Osteoblast (primary cell): ENCODE measurements at regions not wholly inside any gene's neighbourhood (a gene's known extent, or its start where the extent isn't known, plus 50 kb on each side); places are given as distances from the start of the nearest gene placed in this dataset.

Experiments
- DNase-seq: peaks from one replicate; pipeline ENCODE4 v3.0.0; 2011; ENCODE audit warnings: low spot score, mixed read lengths; ENCODE audit not compliant: insufficient read length; ENCODE audit errors: missing footprints
- H2AFZ ChIP-seq: 2 replicates; pipeline ENCODE4 v1.6.0; 2011; ENCODE audit warnings: mild to moderate bottlenecking, low read length
- H3K27ac ChIP-seq: 2 replicates; pipeline ENCODE4 v1.5.1; 2011; ENCODE audit warnings: mild to moderate bottlenecking, low read depth, low read length, moderate library complexity
- H3K27me3 ChIP-seq: 2 replicates; pipeline ENCODE4 v1.6.0; 2012; ENCODE audit warnings: mild to moderate bottlenecking, control low read depth, inconsistent platforms, low read length, moderate library complexity; ENCODE audit not compliant: insufficient read depth
- H3K36me3 ChIP-seq: 2 replicates; pipeline ENCODE4 v1.5.1; 2011; ENCODE audit warnings: mild to moderate bottlenecking, low read length, control low read depth, moderate library complexity; ENCODE audit not compliant: insufficient read depth
- H3K4me1 ChIP-seq: 2 replicates; pipeline ENCODE4 v1.5.1; 2011; ENCODE audit warnings: mild to moderate bottlenecking, low read length, control low read depth, moderate library complexity; ENCODE audit not compliant: insufficient read depth
- H3K4me2 ChIP-seq: 2 replicates; pipeline ENCODE4 v1.6.0; 2011; ENCODE audit warnings: mild to moderate bottlenecking, low read length; ENCODE audit not compliant: insufficient read depth
- H3K4me3 ChIP-seq: fragments of 200-600 bp; sonication (generic); 3 replicates; pipeline ENCODE4 v1.5.1; 2012; ENCODE audit warnings: mild to moderate bottlenecking, low read length, inconsistent platforms; ENCODE audit not compliant: insufficient read depth
- H3K79me2 ChIP-seq: 2 replicates; pipeline ENCODE4 v1.6.0; 2012; ENCODE audit warnings: mild to moderate bottlenecking, low read length, control low read depth, inconsistent platforms; ENCODE audit not compliant: insufficient read depth
- H3K9me3 ChIP-seq: 2 replicates; pipeline ENCODE4 v1.5.1; 2011; ENCODE audit warnings: low read depth, low read length, control low read depth
- H4K20me1 ChIP-seq: 2 replicates; pipeline ENCODE4 v1.6.0; 2012; ENCODE audit warnings: mild to moderate bottlenecking, low read length, control low read depth; ENCODE audit not compliant: insufficient read depth
- TF ChIP-seq, protein P1 (sequence below): IDR thresholded peaks from 2 replicates; pipeline ENCODE4 v1.5.1; 2011; ENCODE audit warnings: mild to moderate bottlenecking, low read depth, low read length, moderate library complexity; ENCODE audit errors: extremely low read depth

- H3K79me2 ChIP-seq = no peaks in the 10 kb centered on the region
- no peaks in the 10 kb centered on the region for H3K36me3 ChIP-seq
- peaks cover 35% of the 10 kb centered on the region for H3K27me3 ChIP-seq
- no peak overlapping the region for H2AFZ ChIP-seq
- H3K27ac ChIP-seq = no peak overlapping the region
- no peak overlapping the region for H3K4me3 ChIP-seq
- DNase-seq = peak; percentile 36
- H3K4me1 ChIP-seq = peaks cover 2% of the 10 kb centered on the region
- H4K20me1 ChIP-seq = no peaks in the 10 kb centered on the region
- TF ChIP-seq, protein P1, sequence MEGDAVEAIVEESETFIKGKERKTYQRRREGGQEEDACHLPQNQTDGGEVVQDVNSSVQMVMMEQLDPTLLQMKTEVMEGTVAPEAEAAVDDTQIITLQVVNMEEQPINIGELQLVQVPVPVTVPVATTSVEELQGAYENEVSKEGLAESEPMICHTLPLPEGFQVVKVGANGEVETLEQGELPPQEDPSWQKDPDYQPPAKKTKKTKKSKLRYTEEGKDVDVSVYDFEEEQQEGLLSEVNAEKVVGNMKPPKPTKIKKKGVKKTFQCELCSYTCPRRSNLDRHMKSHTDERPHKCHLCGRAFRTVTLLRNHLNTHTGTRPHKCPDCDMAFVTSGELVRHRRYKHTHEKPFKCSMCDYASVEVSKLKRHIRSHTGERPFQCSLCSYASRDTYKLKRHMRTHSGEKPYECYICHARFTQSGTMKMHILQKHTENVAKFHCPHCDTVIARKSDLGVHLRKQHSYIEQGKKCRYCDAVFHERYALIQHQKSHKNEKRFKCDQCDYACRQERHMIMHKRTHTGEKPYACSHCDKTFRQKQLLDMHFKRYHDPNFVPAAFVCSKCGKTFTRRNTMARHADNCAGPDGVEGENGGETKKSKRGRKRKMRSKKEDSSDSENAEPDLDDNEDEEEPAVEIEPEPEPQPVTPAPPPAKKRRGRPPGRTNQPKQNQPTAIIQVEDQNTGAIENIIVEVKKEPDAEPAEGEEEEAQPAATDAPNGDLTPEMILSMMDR = no peak
- no peaks in the 10 kb centered on the region for H3K9me3 ChIP-seq
- no peak overlapping the region for H3K4me2 ChIP-seq
Measured at GRCh38 chrX:68915778-68916177, 87.0 kb downstream of the EFNB1 start.

DNA sequence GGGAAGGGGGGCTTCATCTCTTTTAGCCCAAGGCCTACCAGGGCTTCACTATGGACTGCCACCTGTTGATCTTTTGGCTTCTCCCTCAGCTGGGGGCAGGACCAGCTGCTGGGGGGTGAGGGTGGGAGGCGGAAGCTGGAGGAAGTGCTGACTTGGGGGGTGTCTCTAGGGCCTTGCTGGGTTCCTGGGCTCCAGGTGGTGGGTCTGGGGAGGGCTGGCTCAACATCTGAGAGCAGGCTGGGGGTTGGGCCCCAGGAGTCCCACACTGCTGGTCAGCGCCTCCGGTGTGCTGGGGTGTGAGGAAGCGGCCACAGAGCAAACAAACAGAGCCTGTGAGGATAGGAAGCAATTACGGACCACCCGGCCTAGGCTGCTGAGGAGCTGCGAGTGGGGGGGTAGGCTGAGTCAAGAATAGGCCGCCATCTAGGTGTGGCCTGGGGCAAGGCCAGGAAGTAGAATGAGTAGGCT, 85.7 kb downstream of the EFNB1 start:
- TF ChIP-seq, protein P1 = no peak
- H3K4me2 ChIP-seq = no peak overlapping the region
- peaks cover 2% of the 10 kb centered on the region for H3K4me1 ChIP-seq
- no peak overlapping the region for H2AFZ ChIP-seq
- H3K4me3 ChIP-seq = no peak overlapping the region
- peaks cover 32% of the 10 kb centered on the region for H3K27me3 ChIP-seq
- no peak for DNase-seq
- H3K9me3 ChIP-seq = no peaks in the 10 kb centered on the region
- H3K27ac ChIP-seq = no peak overlapping the region
- H4K20me1 ChIP-seq = no peaks in the 10 kb centered on the region
- no peaks in the 10 kb centered on the region for H3K36me3 ChIP-seq
- H3K79me2 ChIP-seq = no peaks in the 10 kb centered on the region

GRCh38 chrX:68913249-68913547, 84.4 kb downstream of the EFNB1 start:
- TF ChIP-seq, protein P1 = no peak
- Histone ChIP-seq H3K27ac (no peak overlapping the region), H3K27me3 (peaks cover 38% of the 10 kb centered on the region), H3K4me3 (no peak overlapping the region), H3K4me2 (no peak overlapping the region), H2AFZ (no peak overlapping the region), H3K79me2 (no peaks in the 10 kb centered on the region), H3K9me3 (no peaks in the 10 kb centered on the region), H4K20me1 (peaks cover 2% of the 10 kb centered on the region), H3K4me1 (no peaks in the 10 kb centered on the region), H3K36me3 (no peaks in the 10 kb centered on the region)
- no peak for DNase-seq

DNA sequence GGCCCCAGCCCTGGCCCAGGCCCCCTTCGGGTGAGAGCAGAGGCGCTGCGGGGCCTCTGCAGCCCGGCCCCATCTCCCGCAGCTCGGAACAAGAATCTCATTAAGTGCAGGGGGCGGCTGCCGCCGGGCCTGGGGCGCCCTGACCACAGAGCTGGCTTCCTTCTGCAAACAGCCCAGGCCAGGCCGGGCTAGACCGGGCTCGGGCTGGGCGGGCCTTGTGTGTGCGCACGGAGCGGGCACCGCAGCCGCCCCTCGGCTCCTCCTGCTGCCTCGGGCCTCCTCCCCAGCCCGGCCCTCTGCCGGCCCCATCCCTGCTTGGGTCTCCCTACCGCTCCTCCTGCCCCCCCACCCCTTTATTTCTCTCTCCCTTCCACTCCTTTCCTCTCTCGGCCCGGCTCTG, 83.3 kb downstream of the EFNB1 start:
- Histone ChIP-seq H3K27me3 (peaks cover 37% of the 10 kb centered on the region), H2AFZ (peak overlapping the region; percentile 52)

More for the DNA sequence above, 83.3 kb downstream of the EFNB1 start:
- no peak overlapping the region for H3K4me3 ChIP-seq
- H3K4me1 ChIP-seq = no peaks in the 10 kb centered on the region
- TF ChIP-seq, protein P1 = no peak
- no peaks in the 10 kb centered on the region for H3K36me3 ChIP-seq
- H3K79me2 ChIP-seq = no peaks in the 10 kb centered on the region
- peak overlapping the region; percentile 12 for H3K4me2 ChIP-seq
- no peak for DNase-seq
- H4K20me1 ChIP-seq = peaks cover 2% of the 10 kb centered on the region
- no peak overlapping the region for H3K27ac ChIP-seq
- H3K9me3 ChIP-seq = no peaks in the 10 kb centered on the region
